Mucosa of descending colon (tissue), 3 donors: ENCODE measurements at regions not wholly inside any gene's neighbourhood (a gene's known extent, or its start where the extent isn't known, plus 50 kb on each side); places are given as distances from the start of the nearest gene placed in this dataset.

Experiments
- ATAC-seq: fragments of 200-7000 bp; cut with Tn5 transposase; one replicate; pipeline ENCODE4 v1.9.1; 2020; ENCODE audit warnings: mild to moderate bottlenecking, moderate library complexity
- DNase-seq, 3 donors: peaks; one replicate each; pipeline ENCODE4 v3.0.0-alpha.2; 2020
- H3K36me3 ChIP-seq: fragments of 200-600 bp; one replicate; pipeline ENCODE4 v1.8.0; 2021; ENCODE audit warnings: low read depth, mild to moderate bottlenecking
- H3K4me1 ChIP-seq: fragments of 200-600 bp; one replicate; pipeline ENCODE4 v1.8.0; 2021; ENCODE audit warnings: low read depth, mild to moderate bottlenecking
- H3K4me3 ChIP-seq: fragments of 200-600 bp; one replicate; pipeline ENCODE4 v1.8.0; 2021; ENCODE audit warnings: mild to moderate bottlenecking
- H3K9me3 ChIP-seq: fragments of 200-600 bp; one replicate; pipeline ENCODE4 v1.8.0; 2021; ENCODE audit warnings: mild to moderate bottlenecking
- CTCF ChIP-seq: fragments of 200-600 bp; IDR thresholded peaks from one replicate; pipeline ENCODE4 v1.8.0; 2022; ENCODE audit warnings: antibody characterized with exemption, mild to moderate bottlenecking
- intact Hi-C, 2 donors: fragments of 100-400 bp; cut with DNase I in 1 of 2; cut with micrococcal nuclease in 1 of 2; formaldehyde crosslinking; loops; one replicate each; pipeline versions ENCODE4 v1.11.0 to v1.11.1; 2022; cut with DNase I, micrococcal nuclease
- donor health status: DM: no; HTN: no; CAD: no; lungs with moderate emphysema.
- donor health status: DM: no; HTN: no; CAD: no.
- donor health status: DM: no; HTN: yes; CAD: no.

GRCh38 chr17:77371888-77372443, 231.2 kb downstream of the SEC14L1 start:
- no peak for ATAC-seq
- TF ChIP-seq CTCF = no peak
- Histone ChIP-seq H3K36me3 (no peaks in the 10 kb centered on the region), H3K4me1 (peaks cover 43% of the 10 kb centered on the region), H3K9me3 (no peaks in the 10 kb centered on the region), H3K4me3 (no peak overlapping the region)
- intact Hi-C loops = no loop called here
- peak in 1 of 3 donors; percentile 56 for DNase-seq

- ATAC-seq (peak; percentile 75), DNase-seq (peak; percentile 78 to 88 (median 85))
- no peaks in the 10 kb centered on the region for H3K36me3 ChIP-seq
- no peak for TF ChIP-seq CTCF
- H3K4me3 ChIP-seq = peak overlapping the region; percentile 50
- no peaks in the 10 kb centered on the region for H3K9me3 ChIP-seq
- H3K4me1 ChIP-seq = peaks cover 40% of the 10 kb centered on the region
- intact Hi-C loops = no loop called here
These were observed 231.9 kb downstream of the SEC14L1 start for GRCh38 chr17:77372444-77373298.

GRCh38 chr17:77373299-77374169, 232.8 kb downstream of the SEC14L1 start:
- Histone ChIP-seq H3K4me3 (peak overlapping the region; percentile 50), H3K4me1 (peaks cover 40% of the 10 kb centered on the region), H3K9me3 (no peaks in the 10 kb centered on the region), H3K36me3 (no peaks in the 10 kb centered on the region)
- DNase-seq (peak in 2 of 3 donors; percentile 61 to 78), ATAC-seq (peak; percentile 8)
- intact Hi-C loops = no loop called here
- TF ChIP-seq CTCF = no peak

GRCh38 chr17:77374170-77374936, 233.6 kb downstream of the SEC14L1 start:
- TF ChIP-seq CTCF = no peak
- ATAC-seq = peak; percentile 49
- no peaks in the 10 kb centered on the region for H3K9me3 ChIP-seq
- peaks cover 44% of the 10 kb centered on the region for H3K4me1 ChIP-seq
- peak overlapping the region; percentile 50 for H3K4me3 ChIP-seq
- H3K36me3 ChIP-seq = no peaks in the 10 kb centered on the region
- peak; percentile 71 to 90 (median 73) for DNase-seq
- intact Hi-C loops = no loop called here
